ENCODE measurements at regions not wholly inside any gene's neighbourhood (a gene's known extent, or its start where the extent isn't known, plus 50 kb on each side); places are given as distances from the start of the nearest gene placed in this dataset.

DNA sequence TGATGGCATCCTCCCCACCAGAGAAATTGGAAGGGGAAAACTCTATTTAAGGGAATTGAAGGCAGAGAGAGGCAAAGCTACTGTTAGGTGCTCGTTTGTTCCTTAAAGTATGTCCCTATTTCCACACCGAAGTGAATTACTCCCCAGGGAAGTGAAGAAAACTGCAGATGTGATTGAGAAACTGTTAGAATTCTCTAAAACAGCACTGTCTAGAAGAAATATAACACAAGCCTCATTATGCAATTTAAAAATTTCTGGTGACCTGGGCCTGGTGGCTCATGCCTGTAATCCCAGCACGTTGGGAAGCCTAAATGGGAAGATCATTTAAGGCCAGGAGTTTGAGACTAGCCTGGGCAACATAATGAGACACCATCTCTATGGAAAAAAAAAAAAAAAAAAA is 305.0 kb downstream of the SHQ1 start:
- no peaks in the 10 kb centered on the region for H3K27me3 ChIP-seq (ENCODE audit: control insufficient read depth in 1 of 2, insufficient read depth in 2 of 2, low read length in 2 of 2)
- H3K4me1 ChIP-seq (ENCODE audit: insufficient read depth, low read length), result no peaks in the 10 kb centered on the region
- no peak overlapping the region for H3K4me3 ChIP-seq (ENCODE audit: low read depth in 1 of 2, low read length in 2 of 2)
- no peaks in the 10 kb centered on the region for H3K9me3 ChIP-seq (ENCODE audit: low read length)
- no peak overlapping the region for H3K9ac ChIP-seq (ENCODE audit: low read length)
- H3K27ac ChIP-seq (ENCODE audit: low read depth, low read length), result no peak overlapping the region
- no peaks in the 10 kb centered on the region for H3K36me3 ChIP-seq (ENCODE audit: insufficient read depth, low read length)

DNA sequence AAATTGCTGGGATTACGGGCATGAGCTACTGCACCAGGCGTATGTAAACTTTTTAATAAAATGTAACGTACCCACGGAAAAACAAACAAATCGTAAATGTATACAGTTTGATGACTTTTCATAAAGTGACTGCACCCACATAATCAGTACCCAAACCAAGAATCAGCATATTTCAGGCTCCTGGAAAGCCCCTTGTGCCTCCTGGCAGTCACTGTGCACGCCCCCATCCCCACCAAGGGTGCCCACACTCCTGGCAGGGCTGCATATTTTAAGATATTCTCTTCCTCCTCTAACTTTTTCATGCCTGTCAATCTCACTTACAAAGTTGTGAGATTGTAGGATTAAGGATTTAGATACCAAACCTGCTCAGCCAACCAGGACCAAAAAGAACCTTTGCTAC is 305.5 kb downstream of the SHQ1 start:
- H3K4me3 ChIP-seq (ENCODE audit: low read depth in 1 of 2, low read length in 2 of 2), result no peak overlapping the region
- no peaks in the 10 kb centered on the region for H3K4me1 ChIP-seq (ENCODE audit: insufficient read depth, low read length)
- H3K36me3 ChIP-seq (ENCODE audit: insufficient read depth, low read length), result no peaks in the 10 kb centered on the region
- H3K9ac ChIP-seq (ENCODE audit: low read length), result no peak overlapping the region
- no peaks in the 10 kb centered on the region for H3K9me3 ChIP-seq (ENCODE audit: low read length)
- H3K27me3 ChIP-seq (ENCODE audit: control insufficient read depth in 1 of 2, insufficient read depth in 2 of 2, low read length in 2 of 2), result no peaks in the 10 kb centered on the region
- no peak overlapping the region for H3K27ac ChIP-seq (ENCODE audit: low read depth, low read length)

DNA sequence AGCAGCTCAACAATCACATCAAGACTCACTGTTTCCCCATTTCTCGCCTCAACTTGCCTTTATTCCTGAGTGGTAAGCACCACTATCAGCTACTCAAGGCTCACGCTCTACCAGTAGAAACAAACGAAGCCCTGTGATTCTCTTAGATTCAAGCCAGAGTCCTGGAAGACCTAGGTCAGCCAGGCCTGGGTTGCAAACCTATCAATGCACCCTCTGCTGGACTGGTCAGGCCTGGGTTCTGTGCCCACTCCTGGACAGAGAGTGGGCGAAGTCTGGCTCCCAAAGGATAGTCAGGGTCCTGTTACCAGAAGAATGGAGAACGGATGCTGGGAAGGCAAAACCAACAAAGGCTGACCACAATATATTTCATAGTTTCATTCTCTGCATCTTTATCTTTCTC is 308.4 kb downstream of the SHQ1 start:
- Histone ChIP-seq H3K27ac (ENCODE audit: low read depth, low read length) (no peak overlapping the region), H3K9ac (ENCODE audit: low read length) (no peak overlapping the region), H3K36me3 (ENCODE audit: insufficient read depth, low read length) (no peaks in the 10 kb centered on the region), H3K27me3 (ENCODE audit: control insufficient read depth in 1 of 2, insufficient read depth in 2 of 2, low read length in 2 of 2) (no peaks in the 10 kb centered on the region), H3K9me3 (ENCODE audit: low read length) (no peaks in the 10 kb centered on the region), H3K4me1 (ENCODE audit: insufficient read depth, low read length) (no peaks in the 10 kb centered on the region), H3K4me3 (ENCODE audit: low read depth in 1 of 2, low read length in 2 of 2) (no peak overlapping the region)

DNA sequence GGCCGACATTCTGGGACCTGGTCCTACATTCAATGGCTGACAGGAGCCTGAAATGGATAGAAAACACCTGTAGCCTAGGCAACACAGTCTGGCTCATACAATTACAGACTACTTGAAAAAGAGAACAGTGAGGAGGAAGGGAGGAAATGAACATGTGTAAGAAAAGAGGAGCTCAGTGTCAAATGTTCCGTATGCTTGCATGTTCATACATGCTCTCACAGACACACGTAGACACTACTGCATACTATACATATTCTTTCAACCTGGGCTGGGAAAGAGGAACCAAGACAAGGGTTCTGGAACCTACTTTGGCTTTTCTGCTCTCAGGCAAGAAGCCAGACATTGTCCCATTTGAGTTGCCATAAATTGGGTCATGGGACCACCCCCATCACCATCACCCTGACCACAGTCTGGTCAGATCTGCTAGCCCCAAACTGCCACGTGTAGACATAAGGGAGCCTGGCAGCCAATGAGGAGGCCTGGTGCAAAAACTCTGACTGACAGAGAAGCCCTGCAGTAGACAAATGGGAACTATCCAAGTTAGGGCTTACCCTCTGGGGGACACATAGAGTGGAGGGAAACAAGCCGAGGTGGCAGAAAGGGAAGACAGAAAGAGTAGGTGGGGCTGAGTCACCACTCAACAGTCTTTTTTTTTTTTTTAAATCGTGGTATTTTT is 310.0 kb downstream of the SHQ1 start:
- Histone ChIP-seq H3K4me3 (ENCODE audit: low read depth in 1 of 2, low read length in 2 of 2) (no peak overlapping the region), H3K27ac (ENCODE audit: low read depth, low read length) (no peak overlapping the region), H3K9me3 (ENCODE audit: low read length) (no peaks in the 10 kb centered on the region), H3K36me3 (ENCODE audit: insufficient read depth, low read length) (no peaks in the 10 kb centered on the region), H3K27me3 (ENCODE audit: control insufficient read depth in 1 of 2, insufficient read depth in 2 of 2, low read length in 2 of 2) (no peaks in the 10 kb centered on the region), H3K4me1 (ENCODE audit: insufficient read depth, low read length) (no peaks in the 10 kb centered on the region), H3K9ac (ENCODE audit: low read length) (no peak overlapping the region)

DNA sequence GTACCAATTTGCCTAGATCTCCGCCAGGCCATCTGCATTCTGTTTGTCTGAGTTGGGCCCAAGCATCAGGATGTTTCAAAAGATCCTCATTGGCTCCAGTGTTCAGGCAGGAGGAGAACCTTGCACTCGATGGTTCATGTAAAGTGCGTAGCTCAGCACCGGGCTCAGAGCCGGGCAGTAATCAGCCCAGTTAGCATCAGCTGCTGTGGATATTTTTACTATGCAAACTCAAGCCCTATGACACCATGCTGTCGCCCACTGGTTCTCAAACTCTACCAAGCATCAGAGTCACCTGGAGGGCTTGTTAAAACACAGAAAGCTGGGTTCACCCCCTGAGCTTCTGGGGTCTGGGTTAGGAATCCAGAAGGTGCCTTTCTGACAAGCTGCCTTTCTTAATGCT is 310.8 kb downstream of the SHQ1 start:
- Histone ChIP-seq H3K36me3 (ENCODE audit: insufficient read depth, low read length) (no peaks in the 10 kb centered on the region), H3K4me3 (ENCODE audit: low read depth in 1 of 2, low read length in 2 of 2) (no peak overlapping the region), H3K9ac (ENCODE audit: low read length) (no peak overlapping the region), H3K9me3 (ENCODE audit: low read length) (no peaks in the 10 kb centered on the region), H3K4me1 (ENCODE audit: insufficient read depth, low read length) (no peaks in the 10 kb centered on the region), H3K27me3 (ENCODE audit: control insufficient read depth in 1 of 2, insufficient read depth in 2 of 2, low read length in 2 of 2) (no peaks in the 10 kb centered on the region), H3K27ac (ENCODE audit: low read depth, low read length) (no peak overlapping the region)

DNA sequence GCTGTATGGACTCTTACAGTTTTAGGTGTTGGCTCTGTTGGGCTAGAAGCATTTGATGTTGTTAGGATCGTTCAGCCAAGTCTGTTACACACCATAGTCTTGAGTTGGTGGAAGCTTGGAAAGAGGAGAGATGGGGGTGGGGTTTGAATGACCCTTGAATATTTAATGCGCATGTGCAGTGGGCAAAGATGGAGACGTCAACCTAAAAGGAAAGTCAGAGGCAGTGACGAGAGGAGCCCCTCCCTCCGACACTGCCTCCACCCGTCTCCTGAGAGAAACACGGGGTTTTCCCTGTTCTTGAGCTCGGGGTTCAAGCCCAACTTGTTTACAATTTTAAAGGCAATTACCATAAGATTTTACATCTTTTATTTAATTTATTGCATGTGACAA is 311.4 kb downstream of the SHQ1 start:
- H3K36me3 ChIP-seq (ENCODE audit: insufficient read depth, low read length), result no peaks in the 10 kb centered on the region

DNA sequence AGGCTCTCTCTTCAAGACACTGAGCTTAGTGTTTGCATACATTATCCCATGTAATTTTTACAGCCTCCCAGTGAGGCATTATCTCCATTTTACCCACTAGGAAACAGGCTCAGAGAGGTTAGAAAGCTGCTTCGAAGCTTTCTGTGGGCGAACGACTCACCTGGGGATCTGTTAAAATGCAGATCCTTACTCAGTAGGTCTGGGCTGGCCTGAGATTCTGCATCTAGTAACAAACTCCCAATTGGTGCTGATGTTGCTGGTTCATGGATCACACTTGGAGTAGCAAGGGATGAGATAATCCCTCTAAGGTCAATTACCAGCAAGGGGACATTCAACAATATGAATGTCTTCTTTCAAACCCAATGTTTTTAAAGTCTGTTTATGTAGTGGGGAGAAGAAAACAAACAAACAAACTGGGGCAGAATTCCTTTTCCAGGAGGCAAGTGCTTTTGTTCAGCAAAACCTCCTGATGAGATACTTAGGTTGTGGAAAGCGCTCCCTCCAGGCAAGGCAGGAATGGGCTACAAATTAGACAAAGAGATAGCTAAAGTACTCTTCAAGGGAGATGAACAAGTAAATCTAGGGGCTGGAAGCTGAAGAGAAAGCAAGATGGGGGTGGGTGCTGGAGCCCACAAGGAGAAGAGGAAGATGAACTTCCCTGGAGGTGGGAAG is 311.9 kb downstream of the SHQ1 start:
- Histone ChIP-seq H3K9ac (ENCODE audit: low read length) (no peak overlapping the region), H3K27ac (ENCODE audit: low read depth, low read length) (no peak overlapping the region), H3K27me3 (ENCODE audit: control insufficient read depth in 1 of 2, insufficient read depth in 2 of 2, low read length in 2 of 2) (no peaks in the 10 kb centered on the region), H3K4me3 (ENCODE audit: low read depth in 1 of 2, low read length in 2 of 2) (no peak overlapping the region), H3K36me3 (ENCODE audit: insufficient read depth, low read length) (no peaks in the 10 kb centered on the region), H3K9me3 (ENCODE audit: low read length) (no peaks in the 10 kb centered on the region), H3K4me1 (ENCODE audit: insufficient read depth, low read length) (no peaks in the 10 kb centered on the region)

More for the DNA sequence above, 311.4 kb downstream of the SHQ1 start:
- H3K4me1 ChIP-seq (ENCODE audit: insufficient read depth, low read length), result no peaks in the 10 kb centered on the region
- no peaks in the 10 kb centered on the region for H3K9me3 ChIP-seq (ENCODE audit: low read length)
- H3K27me3 ChIP-seq (ENCODE audit: control insufficient read depth in 1 of 2, insufficient read depth in 2 of 2, low read length in 2 of 2), result no peaks in the 10 kb centered on the region
- H3K27ac ChIP-seq (ENCODE audit: low read depth, low read length), result no peak overlapping the region
- no peak overlapping the region for H3K9ac ChIP-seq (ENCODE audit: low read length)
- H3K4me3 ChIP-seq (ENCODE audit: low read depth in 1 of 2, low read length in 2 of 2), result no peak overlapping the region

DNA sequence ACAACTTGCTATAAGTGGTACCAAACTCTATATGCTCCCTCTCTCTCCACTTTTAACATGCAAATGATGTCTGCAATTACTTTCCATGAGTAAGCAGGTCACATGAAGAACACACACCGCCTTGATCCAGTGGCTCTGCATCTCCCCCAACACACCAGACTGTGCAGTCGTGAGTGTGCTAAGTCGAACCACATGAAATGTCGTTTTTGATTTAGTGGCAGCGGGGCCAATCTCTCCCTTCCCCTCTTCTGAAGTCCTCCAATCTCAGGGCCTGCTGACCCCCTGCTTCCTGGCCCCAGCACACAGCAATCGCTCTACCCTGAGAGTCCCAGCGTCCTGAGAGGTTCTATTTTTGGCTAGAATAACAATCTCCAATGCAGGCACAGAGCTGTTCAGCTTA is 312.5 kb downstream of the SHQ1 start:
- no peaks in the 10 kb centered on the region for H3K4me1 ChIP-seq (ENCODE audit: insufficient read depth, low read length)
- no peaks in the 10 kb centered on the region for H3K36me3 ChIP-seq (ENCODE audit: insufficient read depth, low read length)
- no peak overlapping the region for H3K4me3 ChIP-seq (ENCODE audit: low read depth in 1 of 2, low read length in 2 of 2)
- no peaks in the 10 kb centered on the region for H3K27me3 ChIP-seq (ENCODE audit: control insufficient read depth in 1 of 2, insufficient read depth in 2 of 2, low read length in 2 of 2)
- no peak overlapping the region for H3K27ac ChIP-seq (ENCODE audit: low read depth, low read length)
- no peak overlapping the region for H3K9ac ChIP-seq (ENCODE audit: low read length)
- H3K9me3 ChIP-seq (ENCODE audit: low read length), result no peaks in the 10 kb centered on the region

DNA sequence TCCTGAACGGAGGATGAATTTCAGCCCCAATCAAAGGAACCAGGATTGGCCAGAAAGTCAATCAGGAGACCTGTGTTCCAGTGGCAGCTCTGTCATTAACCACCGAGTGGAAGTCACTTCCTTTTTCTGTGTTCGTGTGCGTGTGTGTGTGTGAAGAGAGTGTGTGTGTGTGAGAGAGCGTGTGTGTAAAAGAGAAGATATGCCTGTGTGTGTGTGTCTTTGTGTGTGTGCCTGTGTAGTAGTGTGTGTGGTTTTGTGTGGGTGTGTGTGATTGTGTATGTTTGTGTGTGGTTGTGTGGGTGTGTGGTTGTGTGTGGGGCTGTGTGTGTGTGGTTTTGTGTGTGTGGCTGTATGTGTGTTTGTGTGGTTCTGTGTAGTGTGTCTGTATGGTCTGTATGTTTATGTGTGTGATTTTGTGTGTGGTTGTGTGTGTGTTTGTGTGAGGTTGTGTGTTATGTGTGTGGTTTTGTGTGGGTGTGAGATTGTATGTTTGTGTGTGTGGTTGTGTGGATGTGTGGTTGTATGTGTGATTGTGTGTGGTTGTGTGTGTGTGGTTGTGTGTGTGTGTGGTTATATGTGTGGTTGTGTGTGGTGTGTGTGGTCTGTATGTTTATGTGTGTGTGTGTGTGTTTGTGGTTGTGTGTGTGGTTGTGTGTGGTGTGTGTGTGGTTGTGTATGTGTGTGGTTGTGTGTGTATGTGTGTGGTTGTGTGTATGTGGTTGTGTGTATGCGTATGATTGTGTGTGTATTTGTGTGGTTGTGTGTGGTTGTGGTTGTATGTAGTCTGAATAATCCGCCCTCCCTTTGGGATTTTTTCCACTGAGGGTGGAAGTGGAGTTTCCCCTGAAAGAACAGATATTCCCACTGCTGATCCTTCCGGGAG is 314.4 kb downstream of the SHQ1 start:
- Histone ChIP-seq H3K4me1 (ENCODE audit: insufficient read depth, low read length) (no peaks in the 10 kb centered on the region), H3K4me3 (ENCODE audit: low read depth in 1 of 2, low read length in 2 of 2) (no peak overlapping the region), H3K27ac (ENCODE audit: low read depth, low read length) (no peak overlapping the region), H3K9me3 (ENCODE audit: low read length) (no peaks in the 10 kb centered on the region), H3K27me3 (ENCODE audit: control insufficient read depth in 1 of 2, insufficient read depth in 2 of 2, low read length in 2 of 2) (no peaks in the 10 kb centered on the region), H3K9ac (ENCODE audit: low read length) (no peak overlapping the region), H3K36me3 (ENCODE audit: insufficient read depth, low read length) (no peaks in the 10 kb centered on the region)

DNA sequence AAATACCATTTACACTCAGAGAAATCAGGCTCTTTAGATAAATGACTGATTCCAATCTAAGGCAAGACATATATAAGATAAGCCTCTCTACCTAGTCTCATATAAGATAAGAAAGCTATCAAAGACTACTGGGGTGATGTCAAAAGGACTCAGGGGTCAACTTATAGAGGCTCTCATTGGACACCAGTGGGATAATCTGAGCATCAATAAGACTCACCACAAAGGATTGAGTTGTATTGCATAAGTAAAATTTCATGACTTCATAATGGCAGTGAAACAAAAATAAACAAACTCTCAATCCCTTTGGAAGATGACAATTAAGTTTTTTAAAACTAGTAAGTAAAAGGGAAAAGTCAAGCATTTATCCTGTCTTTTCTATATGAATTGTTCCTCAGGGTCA is 317.8 kb downstream of the SHQ1 start:
- no peaks in the 10 kb centered on the region for H3K36me3 ChIP-seq (ENCODE audit: insufficient read depth, low read length)
- H3K4me3 ChIP-seq (ENCODE audit: low read depth in 1 of 2, low read length in 2 of 2), result no peak overlapping the region
- H3K4me1 ChIP-seq (ENCODE audit: insufficient read depth, low read length), result no peaks in the 10 kb centered on the region
- H3K27me3 ChIP-seq (ENCODE audit: control insufficient read depth in 1 of 2, insufficient read depth in 2 of 2, low read length in 2 of 2), result no peaks in the 10 kb centered on the region
- no peak overlapping the region for H3K9ac ChIP-seq (ENCODE audit: low read length)
- H3K27ac ChIP-seq (ENCODE audit: low read depth, low read length), result no peak overlapping the region
- no peaks in the 10 kb centered on the region for H3K9me3 ChIP-seq (ENCODE audit: low read length)

DNA sequence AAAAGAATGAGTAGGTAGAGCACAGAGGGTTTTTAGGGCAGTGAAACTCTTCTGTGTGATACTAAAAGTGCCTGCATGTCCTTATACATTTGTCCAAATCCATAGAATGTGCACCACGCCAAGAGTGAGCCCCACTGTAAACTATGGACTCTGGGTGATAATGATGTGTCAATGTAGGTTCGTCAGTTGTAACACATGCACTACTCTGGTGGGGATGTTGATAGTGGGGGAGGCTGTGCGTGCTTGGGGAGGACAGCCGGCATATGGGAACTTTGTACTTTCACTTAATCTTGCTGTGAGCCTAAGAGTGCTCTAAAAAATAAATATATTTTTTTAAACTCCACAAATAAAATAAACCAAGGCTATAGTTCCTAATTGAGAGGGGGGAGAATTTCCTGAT is 319.2 kb downstream of the SHQ1 start:
- H3K9me3 ChIP-seq (ENCODE audit: low read length), result no peaks in the 10 kb centered on the region
- H3K4me1 ChIP-seq (ENCODE audit: insufficient read depth, low read length), result no peaks in the 10 kb centered on the region
- H3K36me3 ChIP-seq (ENCODE audit: insufficient read depth, low read length), result no peaks in the 10 kb centered on the region
- H3K27ac ChIP-seq (ENCODE audit: low read depth, low read length), result no peak overlapping the region
- H3K27me3 ChIP-seq (ENCODE audit: control insufficient read depth in 1 of 2, insufficient read depth in 2 of 2, low read length in 2 of 2), result no peaks in the 10 kb centered on the region
- no peak overlapping the region for H3K4me3 ChIP-seq (ENCODE audit: low read depth in 1 of 2, low read length in 2 of 2)
- no peak overlapping the region for H3K9ac ChIP-seq (ENCODE audit: low read length)

Measured in muscle layer of colon (tissue), 2 donors.